ENCODE measurements at regions not wholly inside any gene's neighbourhood (a gene's known extent, or its start where the extent isn't known, plus 50 kb on each side); places are given as distances from the start of the nearest gene placed in this dataset.

- TF ChIP-seq, protein P1, sequence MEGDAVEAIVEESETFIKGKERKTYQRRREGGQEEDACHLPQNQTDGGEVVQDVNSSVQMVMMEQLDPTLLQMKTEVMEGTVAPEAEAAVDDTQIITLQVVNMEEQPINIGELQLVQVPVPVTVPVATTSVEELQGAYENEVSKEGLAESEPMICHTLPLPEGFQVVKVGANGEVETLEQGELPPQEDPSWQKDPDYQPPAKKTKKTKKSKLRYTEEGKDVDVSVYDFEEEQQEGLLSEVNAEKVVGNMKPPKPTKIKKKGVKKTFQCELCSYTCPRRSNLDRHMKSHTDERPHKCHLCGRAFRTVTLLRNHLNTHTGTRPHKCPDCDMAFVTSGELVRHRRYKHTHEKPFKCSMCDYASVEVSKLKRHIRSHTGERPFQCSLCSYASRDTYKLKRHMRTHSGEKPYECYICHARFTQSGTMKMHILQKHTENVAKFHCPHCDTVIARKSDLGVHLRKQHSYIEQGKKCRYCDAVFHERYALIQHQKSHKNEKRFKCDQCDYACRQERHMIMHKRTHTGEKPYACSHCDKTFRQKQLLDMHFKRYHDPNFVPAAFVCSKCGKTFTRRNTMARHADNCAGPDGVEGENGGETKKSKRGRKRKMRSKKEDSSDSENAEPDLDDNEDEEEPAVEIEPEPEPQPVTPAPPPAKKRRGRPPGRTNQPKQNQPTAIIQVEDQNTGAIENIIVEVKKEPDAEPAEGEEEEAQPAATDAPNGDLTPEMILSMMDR (conservative IDR thresholded peaks at IDR 0.05; ENCODE audit: low read length): no peak
- no peak for TF ChIP-seq EZH2phosphoT487 (IDR thresholded peaks at IDR 0.05; ENCODE audit: borderline replicate concordance)
Observed at GRCh38 chr20:22474224-22474623, 110.1 kb downstream of the FOXA2 start.

Data from Loucy (cell line).